Smooth muscle cell (in vitro differentiated cells): ENCODE measurements at regions not wholly inside any gene's neighbourhood (a gene's known extent, or its start where the extent isn't known, plus 50 kb on each side); places are given as distances from the start of the nearest gene placed in this dataset.

Experiments
- DNase-seq: peaks from one replicate; lab custom pipeline; 2025; ENCODE audit not compliant: unreplicated experiment; lab: John Stamatoyannopoulos, UW
- H2AFZ ChIP-seq: fragments of 200-600 bp; sonication (generic); 2 replicates; pipeline ENCODE4 v1.6.0; 2016; ENCODE audit warnings: antibody characterized with exemption, low read depth, mild to moderate bottlenecking
- H3F3A ChIP-seq: fragments of 200-600 bp; sonication (generic); 2 replicates; pipeline ENCODE4 v1.6.0; 2017; ENCODE audit warnings: antibody characterized with exemption, low read depth
- H3K27ac ChIP-seq: fragments of 200-600 bp; sonication (generic); 2 replicates; pipeline ENCODE4 v1.5.1; 2016; ENCODE audit warnings: low read depth, mild to moderate bottlenecking
- H3K27me3 ChIP-seq: fragments of 200-600 bp; sonication (generic); 2 replicates; pipeline ENCODE4 v1.6.1; 2016; ENCODE audit warnings: low read depth, mild to moderate bottlenecking
- H3K36me3 ChIP-seq: fragments of 200-600 bp; sonication (generic); 2 replicates; pipeline ENCODE4 v1.5.1; 2016; ENCODE audit warnings: low read depth
- H3K4me1 ChIP-seq: fragments of 200-600 bp; sonication (generic); 2 replicates; pipeline ENCODE4 v1.5.1; 2016; ENCODE audit warnings: low read depth
- H3K4me2 ChIP-seq: fragments of 200-600 bp; sonication (generic); 2 replicates; pipeline ENCODE4 v1.6.0; 2016; ENCODE audit warnings: mild to moderate bottlenecking
- H3K4me3 ChIP-seq: fragments of 200-600 bp; sonication (generic); 2 replicates; pipeline ENCODE4 v1.5.1; 2016; ENCODE audit warnings: mild to moderate bottlenecking
- H3K79me2 ChIP-seq: fragments of 200-600 bp; sonication (generic); 2 replicates; pipeline ENCODE4 v1.6.0; 2016; ENCODE audit warnings: low read depth, mild to moderate bottlenecking
- H3K9ac ChIP-seq: fragments of 200-600 bp; sonication (generic); 2 replicates; pipeline ENCODE4 v1.6.0; 2016; ENCODE audit warnings: low read depth
- H3K9me3 ChIP-seq: fragments of 200-600 bp; sonication (generic); replicated peaks from 2 replicates; pipeline ENCODE4 v1.5.1; 2016; ENCODE audit warnings: low read depth
- H4K20me1 ChIP-seq: fragments of 200-600 bp; sonication (generic); 2 replicates; pipeline ENCODE4 v1.6.0; 2016; ENCODE audit warnings: low read depth
- CTCF ChIP-seq: fragments of 200-600 bp; sonication (generic); IDR thresholded peaks from 2 replicates; pipeline ENCODE4 v1.5.1; 2017; ENCODE audit warnings: borderline replicate concordance, mild to moderate bottlenecking, antibody characterized with exemption; ENCODE audit not compliant: insufficient read depth, poor library complexity, severe bottlenecking
- WGBS: methylation state at CpG from one replicate; pipeline ENCODE4 v1.1.7; 2016; ENCODE audit warnings: low lambda C conversion rate; 5-methylcytosine and 5-hydroxymethylcytosine counted together

GRCh38 chr3:7978087-7978422 lies 523.6 kb upstream of the LMCD1 start:
- Histone ChIP-seq H3K4me1 (peaks cover 6% of the 10 kb centered on the region), H3K36me3 (no peaks in the 10 kb centered on the region), H3K9me3 (no peaks in the 10 kb centered on the region), H3K4me2 (peak overlapping the region; percentile 38), H3K79me2 (no peaks in the 10 kb centered on the region), H3K9ac (no peak overlapping the region), H2AFZ (no peak overlapping the region), H3K4me3 (no peak overlapping the region), H3K27ac (no peak overlapping the region), H3K27me3 (no peaks in the 10 kb centered on the region), H3F3A (no peaks in the 10 kb centered on the region), H4K20me1 (no peaks in the 10 kb centered on the region)
- no peak for DNase-seq
- WGBS = 54% methylated on average over 6 of the region's 6 CpGs
- no peak for TF ChIP-seq CTCF

GRCh38 chr3:7982126-7982525 lies 519.5 kb upstream of the LMCD1 start:
- Histone ChIP-seq H3F3A (no peaks in the 10 kb centered on the region), H3K27me3 (no peaks in the 10 kb centered on the region), H3K79me2 (no peaks in the 10 kb centered on the region), H3K9me3 (no peaks in the 10 kb centered on the region), H4K20me1 (no peaks in the 10 kb centered on the region), H3K4me1 (peaks cover 6% of the 10 kb centered on the region), H3K9ac (no peak overlapping the region), H3K27ac (no peak overlapping the region), H2AFZ (no peak overlapping the region), H3K36me3 (no peaks in the 10 kb centered on the region), H3K4me3 (no peak overlapping the region), H3K4me2 (no peak overlapping the region)
- DNase-seq = no peak
- TF ChIP-seq CTCF = no peak

GRCh38 chr3:7999384-7999783 lies 502.2 kb upstream of the LMCD1 start:
- Histone ChIP-seq H3F3A (no peaks in the 10 kb centered on the region), H3K79me2 (no peaks in the 10 kb centered on the region), H3K9me3 (no peaks in the 10 kb centered on the region), H3K4me2 (no peak overlapping the region), H4K20me1 (no peaks in the 10 kb centered on the region), H3K27ac (no peak overlapping the region), H3K36me3 (no peaks in the 10 kb centered on the region), H3K4me3 (no peak overlapping the region), H2AFZ (no peak overlapping the region), H3K27me3 (no peaks in the 10 kb centered on the region), H3K9ac (no peak overlapping the region), H3K4me1 (peaks cover 4% of the 10 kb centered on the region)
- TF ChIP-seq CTCF = no peak
- DNase-seq = no peak
- 71% methylated on average over 4 of the region's 4 CpGs for WGBS

- Histone ChIP-seq H4K20me1 (no peaks in the 10 kb centered on the region), H3K27me3 (no peaks in the 10 kb centered on the region), H3K4me1 (peaks cover 4% of the 10 kb centered on the region), H3K27ac (no peak overlapping the region), H3K4me3 (no peak overlapping the region), H3K9ac (no peak overlapping the region), H3K79me2 (no peaks in the 10 kb centered on the region), H3K9me3 (no peaks in the 10 kb centered on the region), H2AFZ (no peak overlapping the region), H3K4me2 (no peak overlapping the region), H3F3A (no peaks in the 10 kb centered on the region), H3K36me3 (no peaks in the 10 kb centered on the region)
- 77% methylated on average over 1 of the region's 1 CpG for WGBS
- no peak for DNase-seq
- TF ChIP-seq CTCF = no peak
Measured at GRCh38 chr3:8001307-8001706, 500.3 kb upstream of the LMCD1 start.
